Fibroblast of lung (primary cell): ENCODE measurements at regions not wholly inside any gene's neighbourhood (a gene's known extent, or its start where the extent isn't known, plus 50 kb on each side); places are given as distances from the start of the nearest gene placed in this dataset.

Experiments
- DNase-seq, 2 donors: peaks; one replicate each; pipeline versions ENCODE4 v3.0.0 to v3.0.0-alpha.2; 2010; ENCODE audit warnings: low read depth in 2 of 2
- H2AFZ ChIP-seq: 2 replicates; pipeline ENCODE4 v1.5.1; 2012; ENCODE audit warnings: low read length, control low read depth, inconsistent platforms
- H3K27ac ChIP-seq: 2 replicates; pipeline ENCODE4 v1.5.1; 2011; ENCODE audit warnings: low read length, control low read depth; ENCODE audit not compliant: insufficient read depth
- H3K27me3 ChIP-seq: 2 replicates; pipeline ENCODE4 v1.5.1; 2011; ENCODE audit warnings: mild to moderate bottlenecking, low read length; ENCODE audit not compliant: control insufficient read depth, insufficient read depth
- H3K36me3 ChIP-seq: 2 replicates; pipeline ENCODE4 v1.5.1; 2011; ENCODE audit warnings: low read length; ENCODE audit not compliant: control insufficient read depth, insufficient read depth
- H3K4me1 ChIP-seq: 2 replicates; pipeline ENCODE4 v1.5.1; 2011; ENCODE audit warnings: low read length; ENCODE audit not compliant: control insufficient read depth, insufficient read depth; ENCODE audit errors: extremely low read depth
- H3K4me2 ChIP-seq: 2 replicates; pipeline ENCODE4 v1.5.1; 2011; ENCODE audit warnings: low read length, control low read depth; ENCODE audit not compliant: insufficient read depth; ENCODE audit errors: extremely low read depth
- H3K4me3 ChIP-seq, 4 experiments: fragments of 200-600 bp in 1 of 4; sonication (generic) in 1 of 4; replicated peaks in 1 of 4; 2 replicates each; pipeline ENCODE4 v1.5.1; 2011 to 2016; ENCODE audit warnings: low read length in 4 of 4, low read depth in 3 of 4, mild to moderate bottlenecking in 3 of 4, control low read depth in 2 of 4, inconsistent platforms in 1 of 4, mixed read lengths in 1 of 4; ENCODE audit not compliant: insufficient read depth in 1 of 4; ENCODE audit errors: control extremely low read depth in 1 of 4
- H3K79me2 ChIP-seq: 2 replicates; pipeline ENCODE4 v1.5.1; 2012; ENCODE audit warnings: mild to moderate bottlenecking, low read length, inconsistent platforms; ENCODE audit not compliant: control insufficient read depth, insufficient read depth
- H3K9ac ChIP-seq: 2 replicates; pipeline ENCODE4 v1.5.1; 2011; ENCODE audit warnings: mild to moderate bottlenecking, low read length, control low read depth; ENCODE audit not compliant: insufficient read depth
- H3K9me3 ChIP-seq: 2 replicates; pipeline ENCODE4 v1.5.1; 2012; ENCODE audit warnings: low read depth, low read length; ENCODE audit not compliant: control insufficient read depth, insufficient read depth
- H4K20me1 ChIP-seq: 2 replicates; pipeline ENCODE4 v1.5.1; 2011; ENCODE audit warnings: low read length; ENCODE audit not compliant: control insufficient read depth, insufficient read depth; ENCODE audit errors: extremely low read depth
- CTCF ChIP-seq, 2 donors: IDR thresholded peaks in 1 of 2; conservative IDR thresholded peaks in 1 of 2; 1 replicate in 1 of 2; 2 replicates in 1 of 2; pipeline ENCODE4 v1.5.1; 2011 to 2012; ENCODE audit warnings: low read length in 2 of 2, control low read depth in 1 of 2, inconsistent platforms in 1 of 2, low read depth in 1 of 2, mild to moderate bottlenecking in 1 of 2
- EZH2 ChIP-seq: IDR thresholded peaks from 2 replicates; pipeline ENCODE4 v1.5.1; 2012; ENCODE audit warnings: low read length, control low read depth, mild to moderate bottlenecking; ENCODE audit errors: missing control alignments

DNA sequence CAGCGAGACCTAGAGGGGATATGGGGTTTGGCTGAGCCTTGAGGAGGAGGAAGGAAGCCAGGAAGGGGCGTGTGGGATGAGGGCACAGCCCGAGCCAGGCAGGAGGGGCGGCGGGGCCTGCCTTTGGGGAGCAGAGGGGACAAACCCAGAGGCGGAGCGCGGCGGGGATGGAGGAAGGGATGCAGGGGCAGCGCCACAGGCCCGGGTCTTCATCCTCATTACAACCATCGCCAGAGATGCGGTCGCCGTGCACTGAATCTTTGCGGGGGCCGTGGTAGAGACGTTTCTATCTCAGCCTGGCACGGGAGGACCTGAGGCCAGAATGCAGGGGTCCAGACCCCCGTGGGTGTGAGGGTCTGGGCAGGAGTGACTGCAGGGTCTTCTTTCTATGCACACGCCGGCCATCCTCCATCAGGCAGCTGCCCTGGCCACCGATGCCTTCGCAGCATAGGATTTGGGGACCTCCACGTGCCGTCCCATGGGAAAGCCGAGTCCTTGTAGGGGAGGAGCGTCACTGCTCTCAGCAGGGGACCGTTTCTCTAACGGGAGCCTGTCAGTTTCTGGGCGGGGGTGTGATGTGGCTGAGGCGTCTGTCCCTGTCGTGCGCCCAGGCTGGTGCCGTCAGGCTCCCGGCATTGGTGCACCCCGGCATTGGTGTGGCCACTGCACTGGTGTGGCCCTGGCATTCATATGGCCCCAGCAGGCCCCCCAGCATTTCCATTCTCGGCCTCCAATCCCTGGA is 1267.9 kb downstream of the BRD1 start:
- Histone ChIP-seq H3K27ac (no peak overlapping the region), H3K9me3 (no peaks in the 10 kb centered on the region), H3K4me2 (no peak overlapping the region), H3K9ac (no peak overlapping the region), H3K4me1 (no peaks in the 10 kb centered on the region), H3K79me2 (no peaks in the 10 kb centered on the region), H3K4me3 (no peak overlapping the region), H3K27me3 (no peaks in the 10 kb centered on the region), H4K20me1 (no peaks in the 10 kb centered on the region), H3K36me3 (no peaks in the 10 kb centered on the region), H2AFZ (no peak overlapping the region)
- DNase-seq, result no peak
- no peak for TF ChIP-seq EZH2
- no peak for TF ChIP-seq CTCF (conservative IDR thresholded peaks at IDR 0.05 in 1 of 2, IDR thresholded peaks at IDR 0.05 in 1 of 2; ENCODE audit: low read depth in 1 of 2, low read length in 2 of 2)

- TF ChIP-seq EZH2 (no peak), CTCF (conservative IDR thresholded peaks at IDR 0.05 in 1 of 2, IDR thresholded peaks at IDR 0.05 in 1 of 2; ENCODE audit: low read depth in 1 of 2, low read length in 2 of 2) (no peak)
Measured at GRCh38 chr22:48558606-48559402, 1268.9 kb downstream of the BRD1 start.

GRCh38 chr22:48558016-48558415 is 1269.7 kb downstream of the BRD1 start:
- TF ChIP-seq EZH2, result no peak
- no peak for TF ChIP-seq CTCF (conservative IDR thresholded peaks at IDR 0.05 in 1 of 2, IDR thresholded peaks at IDR 0.05 in 1 of 2; ENCODE audit: low read depth in 1 of 2, low read length in 2 of 2)
- H3K4me1 ChIP-seq, result no peaks in the 10 kb centered on the region
- H3K27me3 ChIP-seq, result no peaks in the 10 kb centered on the region
- H3K27ac ChIP-seq, result no peak overlapping the region
- H4K20me1 ChIP-seq, result no peaks in the 10 kb centered on the region
- H3K4me3 ChIP-seq, result no peak overlapping the region
- H3K36me3 ChIP-seq, result no peaks in the 10 kb centered on the region
- H2AFZ ChIP-seq, result no peak overlapping the region
- H3K9ac ChIP-seq, result no peak overlapping the region
- no peak overlapping the region for H3K4me2 ChIP-seq
- no peaks in the 10 kb centered on the region for H3K79me2 ChIP-seq
- no peaks in the 10 kb centered on the region for H3K9me3 ChIP-seq
- DNase-seq, result no peak

More at GRCh38 chr22:48558606-48559402, 1268.9 kb downstream of the BRD1 start:
- no peak for DNase-seq
- Histone ChIP-seq H3K9me3 (no peaks in the 10 kb centered on the region), H3K27ac (no peak overlapping the region), H3K4me1 (no peaks in the 10 kb centered on the region), H3K4me3 (no peak overlapping the region), H2AFZ (no peak overlapping the region), H3K79me2 (no peaks in the 10 kb centered on the region), H3K27me3 (no peaks in the 10 kb centered on the region), H4K20me1 (no peaks in the 10 kb centered on the region), H3K4me2 (no peak overlapping the region), H3K9ac (no peak overlapping the region), H3K36me3 (no peaks in the 10 kb centered on the region)
